HG03039 (cell line): ENCODE measurements at regions not wholly inside any gene's neighbourhood (a gene's known extent, or its start where the extent isn't known, plus 50 kb on each side); places are given as distances from the start of the nearest gene placed in this dataset.
"Not testable (repeated sequence)": the region's sequence is repeated elsewhere in the genome, so short reads cannot be mapped to it uniquely, and the experiment has no call there.

Experiments
- ATAC-seq: cut with Tn5 transposase; IDR thresholded peaks from one replicate; pipeline ENCODE4 v1.9.1; 2021; ENCODE audit warnings: mild to moderate bottlenecking, moderate library complexity; ENCODE audit not compliant: unreplicated experiment

DNA sequence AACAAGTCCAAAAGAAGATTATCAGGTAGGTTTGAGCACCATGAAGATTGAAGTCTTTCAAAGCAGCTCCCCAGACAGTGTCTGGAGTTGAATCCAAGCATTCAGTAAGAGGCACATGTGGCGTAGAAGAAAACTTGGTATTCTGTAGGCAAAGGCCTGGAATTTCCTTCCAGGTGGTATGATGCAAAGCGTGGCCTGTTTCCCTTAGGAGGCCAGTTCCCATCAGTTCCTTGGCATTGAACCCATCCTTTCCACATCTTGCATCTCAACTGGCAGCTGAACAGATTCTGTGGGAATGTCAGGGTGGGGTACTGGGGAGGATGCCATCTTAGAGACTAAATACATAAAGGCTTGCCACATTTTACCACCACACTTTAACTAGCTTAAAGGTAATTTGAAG, 516.0 kb downstream of the BTBD3 start:
- no peak for ATAC-seq

DNA sequence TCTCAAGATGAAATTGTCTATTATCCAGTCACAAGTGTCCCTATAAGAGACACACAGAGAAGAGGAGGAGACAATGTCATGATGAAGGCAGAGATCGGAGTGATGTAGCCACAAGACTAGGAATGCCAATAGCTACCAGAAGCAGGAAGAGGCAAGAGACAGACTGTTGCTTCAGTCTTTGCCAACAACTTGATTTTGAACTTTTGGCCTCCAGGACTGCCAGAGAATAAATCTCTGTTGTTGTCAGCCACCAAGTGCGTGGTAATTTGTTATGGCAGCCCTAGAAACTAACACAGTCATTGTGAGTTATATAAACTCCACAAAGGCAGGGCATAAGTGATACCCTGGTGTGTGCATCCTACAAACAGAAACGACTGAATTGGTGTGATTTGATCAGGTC, 517.0 kb downstream of the BTBD3 start:
- no peak for ATAC-seq

DNA sequence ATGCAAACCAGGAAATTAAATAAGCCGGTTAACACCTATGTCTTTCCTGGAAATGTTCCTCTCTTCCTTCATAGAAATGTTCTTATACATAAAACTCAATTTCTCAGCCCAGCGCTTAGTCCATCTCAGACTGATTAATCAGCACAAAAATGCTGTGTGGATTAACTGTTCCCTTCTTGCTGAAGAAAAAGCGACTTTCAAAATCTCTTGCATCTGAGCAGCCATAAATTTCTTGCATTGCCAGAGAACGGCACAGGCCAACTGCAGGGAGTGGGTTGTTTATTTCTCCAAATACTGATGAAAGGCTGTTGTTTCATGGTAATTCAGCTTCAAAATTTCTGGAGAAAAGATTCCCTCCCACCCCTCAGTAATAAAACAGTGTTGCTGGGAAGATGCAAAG, 517.6 kb downstream of the BTBD3 start:
- ATAC-seq: no peak

DNA sequence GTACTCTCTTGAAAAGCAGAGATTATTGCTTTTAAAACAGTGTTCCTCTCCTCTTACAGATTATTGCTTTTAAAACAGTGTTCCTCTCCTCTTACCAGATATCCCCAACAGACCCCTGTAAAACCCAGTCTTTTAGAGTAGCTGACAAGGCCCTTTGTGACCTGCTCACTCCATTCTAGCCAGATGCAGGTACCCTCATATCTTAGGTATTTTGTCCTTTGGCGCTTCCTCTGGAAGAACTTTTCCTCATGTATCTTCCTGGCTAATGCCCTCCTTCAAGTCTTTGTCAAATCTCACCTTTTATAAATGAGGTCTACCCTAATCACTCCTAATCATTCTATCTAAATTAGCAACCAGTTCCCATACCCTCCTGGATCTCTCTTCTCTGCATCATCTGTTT, 536.0 kb downstream of the BTBD3 start:
- no peak for ATAC-seq

DNA sequence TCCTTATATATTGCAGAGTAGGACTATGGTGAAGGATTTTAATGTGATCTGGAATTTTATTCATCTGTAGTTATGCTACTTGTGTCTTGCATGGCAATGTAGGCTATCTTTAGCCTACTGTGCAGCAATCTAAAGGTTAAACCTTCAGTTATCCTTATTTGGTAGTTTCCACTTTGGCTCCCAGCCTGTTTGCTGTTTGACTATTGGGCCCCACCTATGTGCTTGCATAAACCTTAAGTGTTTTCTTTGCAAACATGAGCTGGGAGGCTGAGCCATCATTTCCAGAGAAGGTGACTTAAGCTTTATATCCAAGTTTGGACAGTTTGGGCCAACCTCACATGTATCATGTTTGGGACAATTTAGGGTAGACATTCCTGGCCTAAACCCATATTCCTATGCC, 537.5 kb downstream of the BTBD3 start:
- ATAC-seq: no peak

DNA sequence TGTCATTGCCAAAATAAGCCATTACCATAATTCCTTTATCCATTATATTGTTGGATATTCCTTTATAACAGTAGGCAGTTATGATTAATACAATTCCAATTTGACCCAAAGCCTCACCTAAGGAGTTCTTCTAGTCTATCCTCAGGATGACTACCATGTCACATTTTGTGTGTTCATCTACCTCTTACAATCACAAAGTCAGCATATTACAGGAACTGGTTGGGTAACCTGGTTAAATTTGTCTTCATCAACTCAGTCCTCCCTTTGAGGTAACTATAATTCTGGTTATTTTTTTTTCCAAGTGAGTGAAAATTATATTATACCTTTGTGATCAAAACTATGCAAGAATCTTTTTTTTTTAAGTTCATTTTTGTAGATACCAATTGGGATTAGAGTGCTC, 540.5 kb downstream of the BTBD3 start:
- ATAC-seq: no peak

DNA sequence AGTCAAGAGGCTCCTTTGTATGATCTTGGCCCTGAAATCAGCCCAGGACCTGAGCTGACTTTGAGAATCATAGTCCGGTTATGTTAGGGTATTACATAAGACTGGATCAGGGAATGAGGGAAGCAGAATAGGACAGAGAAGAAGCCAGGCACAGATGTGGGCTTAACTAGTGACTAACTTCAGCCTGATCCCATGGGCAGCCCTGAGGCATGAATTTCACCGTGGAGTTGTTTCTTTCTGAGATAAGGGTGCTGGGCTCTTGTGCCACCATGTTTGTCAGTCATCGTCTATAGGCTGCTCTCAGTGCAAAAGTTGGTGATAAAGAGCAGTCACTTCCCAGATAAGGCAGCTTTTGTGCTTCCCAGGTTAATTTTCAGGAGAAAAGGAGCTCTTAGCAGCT, 544.7 kb upstream of the SPTLC3 start:
- no peak for ATAC-seq

DNA sequence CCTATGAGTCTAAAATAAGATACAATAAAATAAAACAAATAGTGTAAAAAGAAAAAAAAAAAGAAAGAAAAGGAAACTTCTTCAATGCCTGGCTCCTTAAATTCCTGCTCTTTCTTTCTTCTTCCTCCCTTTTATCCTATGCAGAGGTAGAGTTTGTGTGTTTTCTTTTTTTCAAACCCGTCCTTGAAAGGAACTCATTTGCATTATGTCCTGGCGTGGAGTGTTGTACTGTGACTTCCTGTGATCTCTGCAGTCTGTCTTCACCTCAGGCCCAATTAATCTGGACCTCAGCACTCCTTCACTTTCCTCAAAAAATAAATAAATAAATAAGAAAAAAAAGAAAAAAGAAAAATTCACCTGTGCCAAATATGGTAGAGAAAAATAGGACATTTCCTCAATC, 541.9 kb upstream of the SPTLC3 start:
- ATAC-seq: no peak

DNA sequence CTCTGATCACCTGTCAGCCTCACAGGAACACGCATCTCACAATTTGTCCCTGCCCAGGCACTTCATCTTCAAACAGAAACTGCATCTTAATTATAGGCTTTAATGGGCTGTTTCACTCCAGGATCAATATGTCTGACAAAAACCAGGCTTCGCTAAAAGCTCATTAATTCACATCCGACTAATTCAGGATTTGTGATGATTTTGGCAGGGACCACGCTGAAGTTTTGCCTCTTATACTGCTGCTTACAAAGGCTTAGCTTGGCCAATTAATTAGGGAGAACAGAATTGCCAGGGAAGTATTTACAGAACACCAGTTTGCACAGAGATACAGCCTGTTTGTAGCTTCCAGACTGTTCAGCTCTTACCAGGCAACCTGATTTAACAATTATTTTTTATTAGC, 541.0 kb upstream of the SPTLC3 start:
- ATAC-seq: no peak

DNA sequence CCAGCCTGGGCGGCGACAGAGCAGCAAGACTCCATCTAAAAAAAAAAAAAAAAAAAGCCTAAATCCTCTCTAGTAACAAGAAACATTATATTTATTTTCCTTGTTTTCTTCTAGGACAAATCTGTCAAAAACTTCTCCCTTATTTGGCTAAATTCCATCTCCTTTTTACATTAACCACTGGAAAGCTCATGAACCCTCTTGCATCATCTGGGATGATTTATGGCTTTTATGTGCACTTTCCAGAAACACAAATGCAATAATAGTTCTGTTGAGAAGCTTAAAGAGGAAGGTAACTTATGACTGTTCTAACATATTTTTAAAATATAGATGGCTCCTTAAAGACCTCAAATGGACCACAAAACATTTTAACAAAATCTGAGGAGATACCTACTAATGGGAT, 526.1 kb upstream of the SPTLC3 start:
- no peak for ATAC-seq

DNA sequence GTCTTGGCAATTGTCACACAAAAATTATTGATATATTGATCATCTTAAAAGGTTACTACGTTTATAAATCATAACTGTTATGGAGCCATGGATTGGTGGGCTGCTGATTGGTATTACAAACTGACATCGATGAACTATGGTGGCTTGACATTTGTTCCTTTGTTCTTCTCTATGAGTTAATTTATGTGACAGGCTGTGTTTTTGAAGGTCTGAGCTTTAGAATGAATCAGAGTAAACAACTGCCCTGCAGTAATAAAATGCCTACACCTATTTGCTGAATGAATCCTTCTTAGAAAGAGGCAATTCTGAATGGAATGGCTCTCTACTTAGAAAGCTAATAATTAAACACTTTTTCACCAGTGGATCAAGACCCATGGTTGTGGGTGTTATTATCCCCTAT, 506.3 kb upstream of the SPTLC3 start:
- ATAC-seq: no peak

DNA sequence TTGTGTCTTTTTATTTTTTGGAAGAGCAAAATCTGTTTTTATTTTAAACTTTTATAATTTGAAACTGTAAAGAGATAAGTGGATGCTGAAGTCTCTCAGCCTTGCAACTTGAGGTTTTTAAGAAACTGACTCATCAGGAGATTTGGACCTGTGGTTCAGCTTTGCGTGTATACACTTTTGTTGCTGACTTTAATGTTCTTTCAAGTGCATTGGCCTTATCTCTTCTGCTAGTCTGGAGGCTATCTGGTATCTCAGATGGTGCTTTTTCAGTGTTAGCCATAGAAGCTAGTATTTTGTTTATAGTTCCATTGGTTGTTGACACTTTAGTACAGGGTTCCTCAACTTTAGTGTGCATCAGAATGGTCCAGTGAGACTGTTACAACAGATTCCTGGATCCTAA, 504.0 kb upstream of the SPTLC3 start:
- no peak for ATAC-seq

DNA sequence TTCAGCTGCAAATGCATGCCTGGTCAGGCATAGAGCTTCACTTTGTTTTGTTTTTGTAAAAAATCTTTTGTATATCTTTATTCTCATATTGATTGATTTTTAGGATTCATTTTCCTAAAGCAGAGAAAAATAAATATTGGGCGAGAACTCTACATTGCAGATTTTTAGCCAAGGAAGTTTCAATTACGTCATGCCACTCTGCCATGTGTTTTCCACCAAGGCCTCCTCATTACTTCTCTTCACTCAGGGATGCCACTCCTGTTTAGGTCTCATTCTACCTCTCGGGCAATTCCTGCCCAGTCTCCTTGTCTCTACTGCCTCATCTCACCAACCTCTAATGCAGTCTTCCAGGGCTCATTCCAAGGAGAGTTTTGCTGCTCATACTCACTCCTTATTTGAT, 497.3 kb upstream of the SPTLC3 start:
- ATAC-seq: no peak

DNA sequence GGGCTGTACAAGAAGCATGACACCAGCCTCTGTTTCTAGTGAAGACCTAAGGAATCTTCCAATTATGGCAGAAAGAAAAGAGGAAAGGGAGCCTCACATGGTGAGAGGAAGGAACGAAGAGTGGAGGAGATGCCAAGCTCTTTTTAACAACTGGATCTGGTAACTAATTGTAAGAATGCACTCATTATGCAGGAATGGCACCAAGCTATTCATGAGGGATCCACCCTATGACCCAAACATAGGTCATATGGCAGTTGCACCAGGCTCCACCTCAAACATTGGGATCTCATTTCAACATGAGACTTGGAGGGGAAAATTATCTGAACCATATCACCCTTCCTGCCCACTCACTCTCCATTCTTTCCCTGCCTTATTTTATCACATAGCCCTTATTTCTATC, 496.0 kb upstream of the SPTLC3 start:
- ATAC-seq: no peak

DNA sequence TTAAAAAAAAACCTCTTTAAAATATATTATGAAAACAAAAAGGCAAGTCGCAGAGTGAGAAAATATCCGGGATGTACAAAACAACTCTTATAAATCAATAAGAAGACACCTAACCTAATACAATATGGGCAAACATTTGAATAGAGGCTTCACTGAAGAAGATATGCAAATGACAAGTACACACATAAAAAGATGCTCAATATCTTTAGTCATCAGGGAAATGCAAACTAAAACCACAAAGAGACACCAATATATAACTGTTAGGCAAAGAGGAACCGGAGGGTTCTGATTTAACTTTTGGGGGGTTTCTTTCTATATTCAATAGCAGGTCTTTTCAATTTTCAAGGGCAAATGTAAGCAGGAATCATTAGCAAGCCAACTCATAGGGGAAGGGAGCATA, 480.7 kb upstream of the SPTLC3 start:
- ATAC-seq: no peak

DNA sequence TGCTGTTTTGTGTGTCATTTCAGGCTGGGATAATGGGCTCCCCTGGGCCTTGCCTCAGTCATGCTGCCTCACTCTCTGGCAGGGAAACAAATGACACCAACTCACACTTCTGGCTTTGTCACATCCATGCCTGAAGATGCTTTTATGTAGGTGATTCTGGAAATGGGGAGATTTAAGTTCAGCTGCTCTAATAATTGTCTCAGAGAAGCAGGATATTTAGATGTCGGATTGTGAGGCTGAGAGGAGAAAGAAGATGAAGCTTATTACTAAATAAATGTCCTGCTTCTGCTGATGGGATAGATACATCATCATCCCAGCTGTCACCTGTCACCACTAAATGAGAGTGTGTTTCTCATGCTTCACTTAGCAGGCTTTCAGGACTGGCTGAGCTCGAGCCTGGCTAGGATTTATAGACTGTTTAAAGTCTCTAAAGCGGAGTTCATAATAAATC, 480.2 kb upstream of the SPTLC3 start:
- ATAC-seq: no peak

DNA sequence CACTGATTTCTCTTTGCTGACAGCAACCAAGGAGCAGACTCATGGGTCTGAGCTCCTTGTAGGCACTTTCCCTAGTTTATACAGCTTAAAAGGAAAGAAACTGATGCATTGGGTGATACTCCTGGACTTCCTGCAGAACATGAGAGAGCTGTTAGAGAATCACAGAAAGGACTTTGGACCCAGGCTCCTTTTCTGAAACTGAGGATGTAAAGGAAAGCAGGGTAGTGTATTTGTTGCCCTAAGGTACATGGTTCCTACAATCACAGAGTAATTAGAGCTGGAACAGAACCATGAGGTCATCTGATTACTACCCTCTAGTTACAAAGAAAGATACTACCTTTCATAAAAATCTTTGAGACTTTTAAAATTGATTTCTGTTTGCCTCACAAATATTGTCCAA, 477.1 kb upstream of the SPTLC3 start:
- no peak for ATAC-seq

DNA sequence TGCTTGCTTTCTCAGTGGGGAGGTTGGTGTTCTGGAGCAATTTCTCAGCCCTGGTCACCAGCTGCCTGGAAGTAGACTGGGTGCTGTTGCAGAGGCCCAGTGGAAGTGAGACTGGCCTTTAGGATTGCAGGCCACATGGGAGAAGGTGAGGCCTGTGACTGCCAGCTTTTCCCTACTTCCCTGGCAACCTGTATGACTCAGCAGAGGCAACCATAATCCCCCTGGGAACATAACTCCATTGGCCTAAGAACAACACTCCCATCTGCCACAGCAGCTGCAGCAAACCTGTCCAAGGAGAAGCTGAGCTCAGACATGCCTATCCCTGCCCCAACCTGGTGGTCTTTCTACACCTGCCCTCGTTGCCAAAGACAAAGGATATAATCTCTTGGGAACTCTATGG, 473.5 kb upstream of the SPTLC3 start:
- no peak for ATAC-seq

DNA sequence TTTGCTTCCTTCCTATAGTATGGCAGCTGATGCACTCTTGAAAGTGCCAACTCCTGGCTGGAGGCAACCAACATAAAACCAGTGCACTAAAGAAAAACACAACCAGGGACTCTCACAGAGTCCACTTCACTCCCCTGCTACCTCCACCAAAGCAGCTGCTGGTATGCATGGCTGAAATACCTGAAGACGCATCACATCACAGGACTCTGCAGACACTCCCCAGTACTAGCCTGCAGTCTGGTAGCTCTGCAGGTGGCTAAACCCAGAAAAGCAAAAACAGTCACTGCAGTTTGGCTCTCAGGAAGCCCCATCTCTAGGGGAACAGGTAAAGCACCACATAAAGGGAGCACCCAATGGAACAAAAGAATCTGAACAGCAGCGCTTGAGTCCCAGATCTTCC, 473.0 kb upstream of the SPTLC3 start:
- ATAC-seq: no peak

DNA sequence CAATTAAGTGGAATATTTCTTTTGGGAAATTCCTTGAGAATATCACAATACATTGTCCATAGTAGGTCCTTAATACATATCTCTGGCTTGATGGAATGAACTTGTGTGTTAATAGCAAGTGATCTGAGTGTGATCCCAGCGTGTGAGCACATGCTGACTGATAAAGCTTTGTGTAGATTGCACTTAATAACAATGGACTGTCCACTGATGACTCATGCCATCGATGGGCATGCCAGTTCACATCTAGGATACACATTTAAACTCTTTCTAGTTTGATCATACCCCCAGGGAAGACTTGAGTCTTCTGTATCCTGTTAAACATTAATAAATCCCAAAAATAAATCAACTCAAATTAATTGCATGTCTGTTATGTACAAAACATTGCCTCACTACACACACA, 454.3 kb upstream of the SPTLC3 start:
- ATAC-seq: no peak

DNA sequence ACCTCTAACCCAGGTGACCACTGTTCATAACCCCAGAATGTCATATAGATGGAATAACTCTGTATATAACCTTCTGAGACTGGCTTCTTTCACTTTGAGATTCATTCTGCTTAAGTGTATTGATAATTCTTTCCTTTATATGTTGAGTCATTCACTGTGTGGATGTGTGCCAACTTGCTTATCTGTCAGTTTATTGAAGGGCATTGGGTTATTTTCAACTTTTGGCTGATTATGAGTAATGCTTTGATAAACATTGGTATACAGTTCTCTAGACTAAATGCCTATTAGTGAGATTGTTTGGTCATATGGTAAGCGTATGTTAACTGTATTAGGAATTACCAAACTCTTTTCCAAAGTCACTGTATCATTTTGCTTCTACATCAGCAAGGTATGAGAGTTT, 453.4 kb upstream of the SPTLC3 start:
- ATAC-seq: no peak

DNA sequence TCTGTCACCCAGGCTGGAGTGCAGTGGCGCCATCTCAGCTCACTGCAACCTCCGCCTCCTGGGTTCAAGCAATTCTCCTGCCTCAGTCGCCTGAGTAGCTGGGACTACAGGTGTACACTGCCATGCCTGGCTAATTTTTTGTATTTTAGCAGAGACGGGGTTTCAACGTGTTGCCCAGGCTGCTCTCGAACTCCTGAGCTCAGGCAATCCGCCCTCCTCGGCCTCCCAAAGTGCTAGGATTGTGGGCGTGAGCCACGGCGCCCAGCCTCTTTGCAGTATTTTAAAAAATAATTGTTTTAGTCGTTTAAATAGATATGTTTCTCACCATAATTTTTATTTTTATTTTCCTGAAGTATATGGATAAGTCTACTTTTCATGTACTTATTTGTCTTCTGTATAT, 452.9 kb upstream of the SPTLC3 start:
- not testable (repeated sequence) for ATAC-seq

DNA sequence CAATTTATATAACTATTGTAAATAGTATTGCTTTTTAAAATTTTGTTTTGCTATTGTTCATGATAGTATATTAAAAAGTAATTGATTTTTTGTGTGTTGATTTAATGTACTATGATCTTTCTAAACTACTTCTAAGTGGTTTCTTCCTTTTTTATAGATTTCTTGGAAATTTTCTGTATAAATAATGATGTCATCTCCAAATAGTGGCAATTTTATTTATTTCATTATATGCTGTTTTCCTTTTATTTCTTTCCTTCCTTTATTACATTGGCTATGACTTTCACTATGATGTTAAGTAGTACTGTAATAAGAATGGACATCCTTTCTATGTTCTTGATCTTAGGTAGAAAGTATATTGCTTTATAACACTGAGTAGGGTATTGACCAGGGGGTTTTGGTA, 451.5 kb upstream of the SPTLC3 start:
- ATAC-seq: no peak

DNA sequence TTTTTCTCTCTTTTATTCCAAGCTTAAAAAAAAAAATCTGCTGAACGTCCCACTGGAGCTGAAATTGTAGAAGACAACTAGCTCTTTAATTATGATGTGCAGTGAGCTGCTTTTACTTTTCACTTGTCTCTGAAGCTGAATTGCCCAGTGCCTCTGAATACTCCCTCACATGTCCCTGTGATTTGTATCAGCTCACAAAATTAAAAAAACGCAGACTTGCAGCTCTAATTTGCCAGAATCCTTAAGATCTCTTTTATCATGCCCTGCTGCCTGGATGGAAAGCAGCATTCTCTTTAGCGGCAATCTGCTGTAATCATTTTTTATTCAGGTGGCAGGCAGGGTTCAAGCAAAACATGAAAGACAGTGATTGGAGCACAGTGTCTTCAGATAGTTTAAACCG, 443.8 kb upstream of the SPTLC3 start:
- no peak for ATAC-seq
